GM10266 (cell line): ENCODE measurements at regions not wholly inside any gene's neighbourhood (a gene's known extent, or its start where the extent isn't known, plus 50 kb on each side); places are given as distances from the start of the nearest gene placed in this dataset.
A peak's percentile ranks its signal among the peaks of the same experiment; 100 is the strongest.

Experiments used
- DNase-seq: peaks from one replicate; pipeline ENCODE4 v3.0.0; 2012; ENCODE audit errors: extremely low spot score
- CTCF ChIP-seq: IDR thresholded peaks from 2 replicates; pipeline ENCODE4 v1.5.1; 2012; ENCODE audit warnings: mild to moderate bottlenecking, low read depth; ENCODE audit not compliant: control insufficient read depth, insufficient read depth; ENCODE audit errors: missing control alignments

GRCh38 chr5:40191150-40191549, 488.6 kb upstream of the PTGER4 start:
- DNase-seq: no peak
- no peak for TF ChIP-seq CTCF

- no peak for DNase-seq
- no peak for TF ChIP-seq CTCF
Observed at GRCh38 chr5:40172721-40173120, 507.0 kb upstream of the PTGER4 start.

- DNase-seq: no peak
Observed at GRCh38 chr5:40171971-40172370, 507.7 kb upstream of the PTGER4 start.

GRCh38 chr5:40167283-40167682, 512.4 kb upstream of the PTGER4 start:
- TF ChIP-seq CTCF: no peak
- DNase-seq: no peak

More at GRCh38 chr5:40171971-40172370, 507.7 kb upstream of the PTGER4 start:
- TF ChIP-seq CTCF: no peak

- DNase-seq: no peak
- TF ChIP-seq CTCF: no peak
Observed at GRCh38 chr5:40166802-40167201, 512.9 kb upstream of the PTGER4 start.

- no peak for DNase-seq
- peak; percentile 9 for TF ChIP-seq CTCF
Observed at GRCh38 chr5:40165789-40166728, 513.7 kb upstream of the PTGER4 start.

GRCh38 chr5:40165106-40165788, 514.5 kb upstream of the PTGER4 start:
- no peak for DNase-seq
- no peak for TF ChIP-seq CTCF
